DOHH2 (cell line): ENCODE measurements at regions not wholly inside any gene's neighbourhood (a gene's known extent, or its start where the extent isn't known, plus 50 kb on each side); places are given as distances from the start of the nearest gene placed in this dataset.

ENCODE experiments used
- H3F3A ChIP-seq: fragments of 200-600 bp; sonication (generic), shearing (Covaris generic); 2 replicates; pipeline ENCODE4 v1.6.0; 2016; ENCODE audit warnings: antibody characterized with exemption, mild to moderate bottlenecking; ENCODE audit not compliant: control insufficient read depth, insufficient read depth
- H3K27ac ChIP-seq: fragments of 200-600 bp; sonication (generic); 2 replicates; pipeline ENCODE4 v1.5.1; 2014; ENCODE audit warnings: low read depth, mild to moderate bottlenecking, low read length, moderate library complexity
- H3K27me3 ChIP-seq: fragments of 200-600 bp; sonication (generic); 2 replicates; pipeline ENCODE4 v1.6.1; 2014; ENCODE audit warnings: mild to moderate bottlenecking, low read length, mixed read lengths; ENCODE audit not compliant: control insufficient read depth
- H3K36me3 ChIP-seq: fragments of 200-600 bp; sonication (generic); 2 replicates; pipeline ENCODE4 v1.6.1; 2014; ENCODE audit warnings: mild to moderate bottlenecking, low read length, moderate library complexity, mixed read lengths; ENCODE audit not compliant: control insufficient read depth
- H3K4me1 ChIP-seq: fragments of 200-600 bp; sonication (generic); 2 replicates; pipeline ENCODE4 v1.6.1; 2014; ENCODE audit warnings: mild to moderate bottlenecking, low read length, mixed read lengths; ENCODE audit not compliant: control insufficient read depth
- H3K4me2 ChIP-seq: fragments of 200-600 bp; sonication (generic); 2 replicates; pipeline ENCODE4 v1.6.0; 2014; ENCODE audit warnings: mild to moderate bottlenecking, low read length, moderate library complexity
- H3K4me3 ChIP-seq: fragments of 200-600 bp; sonication (generic); 2 replicates; pipeline ENCODE4 v1.5.1; 2014; ENCODE audit warnings: mild to moderate bottlenecking, low read length, mixed read lengths
- H3K79me2 ChIP-seq: fragments of 200-600 bp; sonication (generic); 2 replicates; pipeline ENCODE4 v1.6.1; 2014; ENCODE audit warnings: mild to moderate bottlenecking, low read length, mixed read lengths; ENCODE audit not compliant: control insufficient read depth
- H3K9me2 ChIP-seq: fragments of 200-600 bp; sonication (generic); replicated peaks from 2 replicates; pipeline ENCODE4 v1.6.1; 2014; ENCODE audit warnings: mild to moderate bottlenecking, low read length, mixed read lengths; ENCODE audit not compliant: control insufficient read depth
- H3K9me3 ChIP-seq: fragments of 200-600 bp; sonication (generic); 2 replicates; pipeline ENCODE4 v1.6.1; 2014; ENCODE audit warnings: antibody characterized with exemption, low read length, mixed read lengths; ENCODE audit not compliant: control insufficient read depth, insufficient read depth
- H4K20me1 ChIP-seq: fragments of 200-600 bp; sonication (generic); 2 replicates; pipeline ENCODE4 v1.6.0; 2014; ENCODE audit warnings: low read depth, mild to moderate bottlenecking, antibody characterized with exemption, low read length, moderate library complexity; ENCODE audit not compliant: control insufficient read depth, insufficient read depth
- EZH2phosphoT487 ChIP-seq: fragments of 200-600 bp; sonication (generic); IDR thresholded peaks from 2 replicates; pipeline ENCODE4 v1.6.1; 2017; ENCODE audit warnings: borderline replicate concordance, mild to moderate bottlenecking, antibody characterized with exemption, low read length, moderate library complexity, mixed read lengths
- TF ChIP-seq, protein P1 (sequence below): fragments of 200-600 bp; sonication (generic); IDR thresholded peaks from one replicate; pipeline ENCODE4 v1.5.1; 2014; ENCODE audit warnings: antibody characterized with exemption, mild to moderate bottlenecking, low read depth, low read length; ENCODE audit not compliant: poor library complexity, severe bottlenecking

GRCh38 chr4:134677209-134677814, 475.7 kb upstream of the PABPC4L start:
- Histone ChIP-seq H3K4me2 (no peak overlapping the region), H3K4me1 (no peaks in the 10 kb centered on the region), H3K4me3 (no peak overlapping the region), H3K27ac (no peak overlapping the region), H4K20me1 (no peaks in the 10 kb centered on the region), H3K79me2 (no peaks in the 10 kb centered on the region), H3K9me2 (no peaks in the 10 kb centered on the region), H3K36me3 (no peaks in the 10 kb centered on the region), H3K27me3 (no peaks in the 10 kb centered on the region), H3K9me3 (no peaks in the 10 kb centered on the region), H3F3A (no peaks in the 10 kb centered on the region)
- no peak for TF ChIP-seq EZH2phosphoT487
- TF ChIP-seq, protein P1, sequence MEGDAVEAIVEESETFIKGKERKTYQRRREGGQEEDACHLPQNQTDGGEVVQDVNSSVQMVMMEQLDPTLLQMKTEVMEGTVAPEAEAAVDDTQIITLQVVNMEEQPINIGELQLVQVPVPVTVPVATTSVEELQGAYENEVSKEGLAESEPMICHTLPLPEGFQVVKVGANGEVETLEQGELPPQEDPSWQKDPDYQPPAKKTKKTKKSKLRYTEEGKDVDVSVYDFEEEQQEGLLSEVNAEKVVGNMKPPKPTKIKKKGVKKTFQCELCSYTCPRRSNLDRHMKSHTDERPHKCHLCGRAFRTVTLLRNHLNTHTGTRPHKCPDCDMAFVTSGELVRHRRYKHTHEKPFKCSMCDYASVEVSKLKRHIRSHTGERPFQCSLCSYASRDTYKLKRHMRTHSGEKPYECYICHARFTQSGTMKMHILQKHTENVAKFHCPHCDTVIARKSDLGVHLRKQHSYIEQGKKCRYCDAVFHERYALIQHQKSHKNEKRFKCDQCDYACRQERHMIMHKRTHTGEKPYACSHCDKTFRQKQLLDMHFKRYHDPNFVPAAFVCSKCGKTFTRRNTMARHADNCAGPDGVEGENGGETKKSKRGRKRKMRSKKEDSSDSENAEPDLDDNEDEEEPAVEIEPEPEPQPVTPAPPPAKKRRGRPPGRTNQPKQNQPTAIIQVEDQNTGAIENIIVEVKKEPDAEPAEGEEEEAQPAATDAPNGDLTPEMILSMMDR: no peak

GRCh38 chr4:134668237-134668636, 466.6 kb upstream of the PABPC4L start:
- TF ChIP-seq, protein P1: no peak
- no peak for TF ChIP-seq EZH2phosphoT487
- no peak overlapping the region for H3K4me2 ChIP-seq
- H3K9me2 ChIP-seq: no peaks in the 10 kb centered on the region
- no peaks in the 10 kb centered on the region for H3K4me1 ChIP-seq
- H3K27ac ChIP-seq: no peak overlapping the region
- H3K4me3 ChIP-seq: no peak overlapping the region
- no peaks in the 10 kb centered on the region for H3F3A ChIP-seq
- H3K9me3 ChIP-seq: no peaks in the 10 kb centered on the region
- no peaks in the 10 kb centered on the region for H3K36me3 ChIP-seq
- no peaks in the 10 kb centered on the region for H3K79me2 ChIP-seq
- H4K20me1 ChIP-seq: no peaks in the 10 kb centered on the region
- no peaks in the 10 kb centered on the region for H3K27me3 ChIP-seq

DNA sequence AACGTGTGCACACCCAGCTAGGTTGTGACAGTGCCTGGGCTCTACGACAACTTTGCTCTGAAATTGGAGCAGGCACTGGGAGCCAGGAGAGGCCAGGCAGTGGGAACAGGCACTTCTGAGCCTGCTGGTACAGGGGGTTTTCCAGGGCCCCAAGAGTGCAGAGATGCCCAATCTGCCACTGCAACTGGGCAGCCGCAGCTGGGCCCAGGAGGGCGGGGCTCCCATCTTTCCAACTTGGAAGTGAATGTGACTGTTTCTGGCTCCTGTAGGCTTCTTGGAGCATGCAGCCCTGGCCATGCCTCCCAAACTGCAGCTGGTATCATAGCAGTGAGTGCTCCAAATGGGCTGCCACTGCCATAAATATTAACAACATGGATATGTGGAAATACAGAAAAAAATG, 465.1 kb upstream of the PABPC4L start:
- Histone ChIP-seq H3K9me3 (no peaks in the 10 kb centered on the region), H3K4me2 (no peak overlapping the region), H3K36me3 (no peaks in the 10 kb centered on the region), H3K27ac (no peak overlapping the region), H3F3A (no peaks in the 10 kb centered on the region), H3K9me2 (no peaks in the 10 kb centered on the region), H3K4me3 (no peak overlapping the region), H3K27me3 (no peaks in the 10 kb centered on the region), H3K4me1 (no peaks in the 10 kb centered on the region), H3K79me2 (no peaks in the 10 kb centered on the region), H4K20me1 (no peaks in the 10 kb centered on the region)
- TF ChIP-seq EZH2phosphoT487: no peak
- TF ChIP-seq, protein P1: no peak

GRCh38 chr4:134665429-134665828, 463.8 kb upstream of the PABPC4L start:
- H3F3A ChIP-seq: no peaks in the 10 kb centered on the region
- no peaks in the 10 kb centered on the region for H4K20me1 ChIP-seq
- no peak overlapping the region for H3K4me3 ChIP-seq

More at GRCh38 chr4:134665429-134665828, 463.8 kb upstream of the PABPC4L start:
- H3K9me2 ChIP-seq: no peaks in the 10 kb centered on the region
- no peaks in the 10 kb centered on the region for H3K27me3 ChIP-seq
- no peak overlapping the region for H3K27ac ChIP-seq
- H3K9me3 ChIP-seq: no peaks in the 10 kb centered on the region
- no peak for TF ChIP-seq EZH2phosphoT487
- TF ChIP-seq, protein P1: no peak
- H3K36me3 ChIP-seq: no peaks in the 10 kb centered on the region
- no peaks in the 10 kb centered on the region for H3K4me1 ChIP-seq
- no peak overlapping the region for H3K4me2 ChIP-seq
- no peaks in the 10 kb centered on the region for H3K79me2 ChIP-seq
